Omental fat pad (tissue), 1 donor: ENCODE measurements at regions not wholly inside any gene's neighbourhood (a gene's known extent, or its start where the extent isn't known, plus 50 kb on each side); places are given as distances from the start of the nearest gene placed in this dataset.
"Not testable (repeated sequence)": the region's sequence is repeated elsewhere in the genome, so short reads cannot be mapped to it uniquely, and the experiment has no call there.

Experiments
- ATAC-seq: fragments of 150-250 bp; one replicate; pipeline ENCODE4 v1.9.1; 2016; ENCODE audit warnings: mild to moderate bottlenecking, moderate library complexity; ENCODE audit not compliant: low FRiP score
- DNase-seq: peaks from one replicate; pipeline ENCODE4 v3.0.0-alpha.2; 2019; ENCODE audit warnings: low spot score

GRCh38 chr21:6120863-6121262 is 4400.5 kb upstream of the TPTE start:
- DNase-seq, ATAC-seq: not testable (repeated sequence)

DNA sequence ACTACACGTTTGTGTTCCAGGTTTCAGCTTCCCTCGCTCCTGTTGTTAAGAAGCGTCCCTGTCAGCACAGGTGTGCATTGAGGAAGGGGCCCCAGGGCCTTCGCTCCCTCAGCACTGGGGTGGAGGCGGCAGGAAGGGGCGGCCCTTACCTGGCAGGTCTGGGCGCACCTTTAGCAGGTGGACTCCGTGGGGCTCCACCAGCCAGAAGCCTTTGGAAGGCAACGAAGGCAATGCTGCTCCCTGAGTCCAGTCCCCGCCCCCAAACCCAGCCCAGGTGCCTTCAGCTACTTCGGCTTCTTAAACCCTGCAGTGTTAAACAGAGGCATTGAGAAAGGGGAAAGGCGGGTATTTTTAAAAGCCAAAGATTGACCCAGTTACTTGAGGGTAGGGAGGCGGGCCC is 4398.8 kb upstream of the TPTE start:
- not testable (repeated sequence) for DNase-seq, ATAC-seq

GRCh38 chr21:6123224-6123623 is 4398.2 kb upstream of the TPTE start:
- ATAC-seq, DNase-seq: not testable (repeated sequence)

DNA sequence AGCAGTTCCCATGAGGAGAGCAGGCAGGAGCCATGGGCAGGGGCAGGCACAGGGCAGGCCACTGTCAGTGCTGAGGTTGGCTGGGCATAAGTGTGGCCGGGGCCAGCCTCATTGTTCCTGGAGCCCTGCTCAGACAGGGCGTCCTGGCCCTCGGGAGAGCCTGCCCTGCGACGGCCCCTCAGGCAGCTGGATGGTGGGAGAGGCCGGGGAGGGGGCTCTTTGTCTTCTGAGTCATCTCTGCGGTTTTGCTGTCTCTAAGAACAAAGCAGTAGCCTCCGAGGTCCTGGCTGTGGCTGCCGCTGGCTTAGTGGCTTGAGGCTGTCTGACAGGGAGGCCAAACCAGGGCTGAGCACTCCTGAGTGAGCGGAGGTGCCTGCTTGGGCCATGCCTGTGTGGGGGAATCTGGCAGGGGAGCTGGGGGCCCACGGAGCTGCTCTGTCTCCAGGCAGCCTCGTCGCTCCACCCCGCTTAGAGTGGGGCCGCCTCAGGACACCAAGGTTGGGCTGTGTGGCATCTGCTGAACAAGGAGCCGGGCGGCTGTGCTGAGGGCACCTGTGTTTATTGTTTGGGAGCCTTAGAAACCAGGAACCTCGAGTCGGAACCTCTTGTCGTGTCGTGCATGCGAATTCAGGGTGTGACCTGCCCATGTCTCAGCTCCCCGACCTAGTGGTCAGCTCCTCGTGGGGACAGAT is 4395.7 kb upstream of the TPTE start:
- DNase-seq, result not testable (repeated sequence)

GRCh38 chr21:6126976-6127732 is 4394.2 kb upstream of the TPTE start:
- ATAC-seq, result peak; percentile 54
- DNase-seq, result not testable (repeated sequence)

More for the DNA sequence above, 4395.7 kb upstream of the TPTE start:
- ATAC-seq, result not testable (repeated sequence)

- DNase-seq, ATAC-seq: not testable (repeated sequence)
These were observed 4390.6 kb upstream of the TPTE start for GRCh38 chr21:6130734-6131133.

DNA sequence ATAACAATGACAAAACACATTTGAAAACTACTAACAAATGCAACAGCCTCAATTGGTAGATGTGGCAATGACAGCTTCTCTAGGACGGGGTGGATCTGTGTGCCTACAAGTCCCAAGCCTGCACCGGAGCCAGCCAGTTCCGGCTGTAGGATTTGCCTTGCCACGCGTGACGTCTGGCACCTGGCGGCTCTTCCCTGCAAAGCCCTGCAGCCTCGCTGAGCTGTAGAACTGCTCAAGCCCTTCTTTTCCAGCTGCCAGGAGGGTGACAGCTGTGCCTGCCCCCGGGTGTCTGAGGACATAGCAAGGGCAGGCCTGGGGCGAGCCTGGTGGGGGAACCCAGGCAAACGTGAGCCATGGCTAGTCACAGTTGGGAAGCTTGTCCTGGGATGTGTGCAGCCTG is 4388.0 kb upstream of the TPTE start:
- not testable (repeated sequence) for DNase-seq, ATAC-seq

GRCh38 chr21:6133852-6134630 is 4387.3 kb upstream of the TPTE start:
- ATAC-seq, DNase-seq: not testable (repeated sequence)

DNA sequence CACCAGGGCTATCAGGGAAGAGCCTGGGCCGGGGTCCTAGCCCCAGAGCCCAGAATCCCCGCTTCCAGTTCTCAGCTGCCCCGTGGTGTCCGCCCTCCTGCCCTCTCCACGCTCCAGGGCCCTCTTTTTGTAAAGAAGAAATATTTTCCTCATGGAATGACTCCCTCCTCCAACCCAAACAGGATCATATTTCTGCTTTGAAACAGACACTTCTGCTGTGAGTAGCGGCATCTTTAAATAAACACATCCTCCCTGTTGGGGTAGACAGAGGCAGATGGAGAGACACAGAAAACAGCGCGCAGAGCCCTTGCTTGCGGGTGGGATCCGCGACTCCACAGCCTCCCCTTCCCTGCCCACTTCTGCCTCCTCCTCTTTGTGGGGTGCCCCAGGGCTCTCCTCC is 4384.7 kb upstream of the TPTE start:
- ATAC-seq, DNase-seq: not testable (repeated sequence)

DNA sequence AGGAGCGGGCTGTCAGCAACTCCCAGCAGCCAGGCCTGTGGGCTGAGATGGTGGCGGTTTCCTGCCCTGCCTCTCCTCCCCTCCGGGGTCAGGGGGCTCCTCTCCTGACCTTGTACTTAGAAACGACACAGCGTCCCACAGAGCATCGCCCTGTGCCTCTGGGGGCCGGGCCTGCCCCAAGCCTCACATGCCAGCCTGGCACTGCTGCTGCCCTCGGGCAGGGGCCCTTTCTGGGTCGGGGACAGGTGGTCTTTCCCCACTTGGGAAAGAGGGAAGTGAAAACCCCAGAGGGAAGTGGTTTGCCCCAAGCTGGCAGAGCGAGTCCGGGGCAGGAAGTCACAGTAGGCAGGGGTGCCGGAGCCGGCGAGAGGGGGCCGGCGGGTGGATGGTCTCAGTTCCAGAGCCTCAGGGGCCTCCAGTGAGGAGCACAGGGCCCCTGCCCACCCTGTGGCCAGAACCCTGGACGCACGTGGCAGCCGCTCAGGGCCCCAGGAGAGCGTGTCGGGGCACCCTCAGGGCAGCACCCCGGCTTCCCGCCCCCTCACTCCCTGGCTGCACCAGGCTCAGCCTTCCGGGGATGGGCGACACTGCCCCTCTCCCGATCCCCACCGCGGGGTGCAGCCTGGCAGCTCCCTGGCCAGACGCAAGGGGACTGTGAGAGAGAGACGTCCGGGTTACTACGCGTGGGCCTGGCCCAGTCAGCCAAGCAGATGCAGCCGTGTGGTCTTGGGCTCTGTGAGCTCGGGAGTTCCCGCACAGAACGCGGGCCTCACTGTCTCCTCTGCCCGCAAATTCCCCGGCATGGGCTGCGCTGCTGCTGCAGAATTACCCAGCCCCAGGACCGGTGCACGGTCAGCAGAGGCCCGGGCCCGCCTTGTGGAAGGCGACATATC is 4382.9 kb upstream of the TPTE start:
- DNase-seq, ATAC-seq: not testable (repeated sequence)

DNA sequence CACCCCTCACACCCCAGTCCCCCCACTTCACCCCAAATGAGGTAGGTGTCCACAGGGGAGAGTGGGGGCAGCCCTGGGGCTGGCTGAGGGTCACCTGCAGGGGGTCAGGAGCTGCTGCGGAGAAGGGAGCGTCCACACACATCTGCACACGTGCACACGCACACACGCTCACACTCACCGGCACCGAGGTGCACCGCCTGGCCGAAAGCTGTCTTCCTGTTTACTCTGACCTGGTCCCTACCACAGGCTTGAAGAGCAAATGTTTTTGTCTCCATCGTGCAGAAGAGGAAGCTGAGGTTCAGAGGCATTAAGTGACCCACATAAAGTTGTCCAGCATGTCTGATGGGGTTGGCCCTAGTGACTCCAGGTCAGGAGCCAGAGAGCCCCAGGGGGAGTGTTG is 4382.1 kb upstream of the TPTE start:
- not testable (repeated sequence) for ATAC-seq, DNase-seq

DNA sequence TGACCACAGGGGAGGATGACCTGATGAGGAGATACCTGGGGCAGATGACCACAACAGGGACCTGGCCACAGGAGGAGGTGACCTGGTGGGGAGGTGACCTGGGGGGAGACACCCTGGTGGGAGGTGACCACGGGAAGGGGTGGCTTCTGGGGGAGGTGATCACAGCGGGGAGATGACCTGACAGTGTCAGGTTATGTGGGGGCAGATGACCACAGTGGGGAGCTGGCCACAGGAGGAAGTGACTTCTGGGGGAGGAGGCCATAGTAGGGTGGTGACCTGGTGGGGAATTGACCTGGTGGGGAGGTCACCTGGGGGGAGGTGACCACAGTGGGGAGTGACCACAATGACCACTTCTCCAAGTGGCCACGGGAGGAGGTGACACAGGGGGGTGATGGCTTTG is 4381.5 kb upstream of the TPTE start:
- ATAC-seq, DNase-seq: not testable (repeated sequence)

DNA sequence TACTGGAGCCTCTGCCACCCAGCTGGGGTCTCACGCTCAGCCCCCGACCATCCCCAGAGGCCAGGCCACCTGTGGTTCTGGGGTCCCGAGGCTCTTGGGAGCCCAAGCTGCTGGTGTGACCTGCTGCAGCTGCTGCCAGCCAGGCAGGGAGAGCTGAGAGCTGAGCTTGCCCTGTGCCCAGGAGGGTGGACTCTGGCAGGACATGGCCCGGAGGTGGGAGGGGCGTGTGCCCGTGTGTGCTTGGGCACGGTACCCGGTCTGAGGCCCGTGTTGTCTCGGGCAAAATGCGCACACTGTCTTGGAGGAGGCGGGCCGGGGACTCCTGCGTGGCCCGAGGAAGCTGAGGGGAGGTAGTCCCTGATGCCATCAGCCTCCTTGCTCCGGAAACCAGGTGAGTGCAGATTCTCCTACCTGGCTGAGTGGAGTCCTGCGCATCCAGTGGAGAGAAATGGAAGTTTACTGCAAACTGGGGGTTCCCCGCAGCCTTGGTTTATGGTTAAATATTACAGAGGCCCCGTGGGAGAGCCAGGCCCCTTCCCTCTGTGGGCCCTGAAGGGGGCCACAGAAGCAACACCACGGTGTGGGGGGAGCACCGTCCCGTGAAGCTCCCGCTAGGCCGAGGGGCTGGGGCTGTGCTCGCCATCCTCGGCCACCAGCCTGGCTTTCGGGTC is 4380.8 kb upstream of the TPTE start:
- not testable (repeated sequence) for DNase-seq, ATAC-seq

GRCh38 chr21:6141138-6141474 is 4380.3 kb upstream of the TPTE start:
- not testable (repeated sequence) for DNase-seq, ATAC-seq

GRCh38 chr21:6153154-6153553 is 4368.2 kb upstream of the TPTE start:
- ATAC-seq, DNase-seq: not testable (repeated sequence)

GRCh38 chr21:6154524-6155320 is 4366.7 kb upstream of the TPTE start:
- DNase-seq, ATAC-seq: not testable (repeated sequence)

- ATAC-seq, DNase-seq: not testable (repeated sequence)
These were observed 4364.5 kb upstream of the TPTE start for GRCh38 chr21:6156712-6157389.
